HG03097 (cell line): ENCODE measurements at regions not wholly inside any gene's neighbourhood (a gene's known extent, or its start where the extent isn't known, plus 50 kb on each side); places are given as distances from the start of the nearest gene placed in this dataset.
"Not testable (repeated sequence)": the region's sequence is repeated elsewhere in the genome, so short reads cannot be mapped to it uniquely, and the experiment has no call there.

Source experiments
- ATAC-seq: cut with Tn5 transposase; IDR thresholded peaks from one replicate; pipeline ENCODE4 v1.9.1; 2021; ENCODE audit not compliant: unreplicated experiment, low FRiP score

GRCh38 chr9:20242510-20243189 lies 379.6 kb downstream of the MLLT3 start:
- ATAC-seq: peak; percentile 93

- no peak for ATAC-seq
These were observed 381.8 kb downstream of the MLLT3 start for GRCh38 chr9:20240498-20240897.

GRCh38 chr9:20238921-20239320 lies 383.4 kb downstream of the MLLT3 start:
- ATAC-seq: no peak

GRCh38 chr9:20237686-20238085 lies 384.6 kb downstream of the MLLT3 start:
- no peak for ATAC-seq

DNA sequence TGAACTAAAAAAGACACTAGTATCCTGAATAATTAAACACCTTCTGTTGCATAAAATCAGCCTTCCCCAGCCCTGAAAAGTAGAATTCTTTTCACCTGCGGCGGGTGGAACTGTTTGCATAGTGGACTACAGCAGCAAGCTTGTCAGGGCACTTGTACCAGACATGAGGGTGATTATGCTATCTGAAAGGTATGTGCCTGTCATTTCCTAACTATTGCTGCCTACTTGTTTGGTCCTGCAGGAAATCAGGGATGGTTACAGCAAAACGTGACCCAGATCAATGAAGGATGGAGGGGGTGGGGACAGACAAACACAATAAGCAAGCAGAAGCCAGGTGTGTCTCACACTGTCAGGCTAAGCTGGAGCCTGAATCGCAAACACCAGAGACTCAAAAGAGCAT lies 385.6 kb downstream of the MLLT3 start:
- ATAC-seq: no peak

- ATAC-seq: not testable (repeated sequence)
These were observed 387.1 kb downstream of the MLLT3 start for GRCh38 chr9:20235206-20235605.

DNA sequence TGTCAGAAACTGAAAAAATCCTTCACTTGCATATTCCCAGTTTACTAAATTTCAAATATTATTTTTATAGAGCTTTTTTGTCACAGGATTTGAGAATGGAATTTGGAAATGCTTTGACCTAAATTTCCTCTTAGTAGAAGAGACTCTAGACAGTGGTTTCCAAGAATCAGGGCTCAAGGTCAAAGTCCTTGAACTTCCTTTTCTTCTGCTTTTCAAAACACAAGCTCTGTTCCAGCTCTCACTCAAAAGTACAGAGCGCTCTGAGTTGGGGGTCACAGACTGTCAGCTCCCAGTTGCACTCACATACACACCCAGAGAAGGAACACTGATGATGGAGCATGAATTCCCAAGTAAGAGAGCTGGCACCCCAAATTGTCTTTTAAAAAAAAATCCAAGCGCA lies 394.2 kb downstream of the MLLT3 start:
- no peak for ATAC-seq

- ATAC-seq: no peak
These were observed 395.0 kb downstream of the MLLT3 start for GRCh38 chr9:20227166-20227874.

GRCh38 chr9:20226345-20226744 lies 396.0 kb downstream of the MLLT3 start:
- no peak for ATAC-seq

DNA sequence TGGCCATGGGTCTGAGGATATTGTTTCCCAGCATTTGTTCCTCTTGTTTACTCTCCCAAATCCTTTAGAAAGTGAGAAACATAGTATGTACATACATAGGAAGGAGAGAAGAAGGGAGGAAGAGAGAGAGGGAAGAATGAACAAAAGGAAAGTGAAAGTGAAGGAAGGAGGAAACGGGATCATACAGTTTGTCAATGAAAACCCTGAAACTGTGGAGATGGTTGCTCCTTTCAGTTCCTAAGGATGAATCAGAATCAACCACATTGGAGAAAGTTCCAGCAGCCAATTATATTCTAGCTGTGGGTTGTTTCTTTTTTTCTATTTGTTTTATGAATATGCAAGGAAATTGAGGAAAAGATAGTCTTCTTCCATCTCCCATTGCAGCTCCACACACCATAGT lies 396.5 kb downstream of the MLLT3 start:
- no peak for ATAC-seq

DNA sequence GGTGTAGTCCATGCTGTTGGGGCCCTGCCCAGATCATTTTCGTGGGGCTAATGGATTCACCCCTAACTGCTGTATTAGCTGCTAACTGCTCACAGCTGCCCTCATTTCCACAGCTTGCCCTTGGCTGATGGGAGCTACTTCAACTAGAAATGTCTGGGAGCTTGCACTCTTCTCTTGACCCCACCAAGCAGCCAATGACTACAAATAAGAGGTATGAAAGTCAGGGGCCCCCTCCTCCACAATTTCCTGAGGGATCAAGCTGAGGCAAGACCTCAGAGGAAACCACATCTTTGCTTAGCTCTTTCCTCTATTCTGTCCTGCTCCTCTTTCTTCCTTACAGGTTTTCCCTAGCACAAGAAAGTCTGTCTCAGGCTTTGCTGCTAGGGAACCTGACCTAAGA lies 397.5 kb downstream of the MLLT3 start:
- no peak for ATAC-seq

- no peak for ATAC-seq
These were observed 402.0 kb downstream of the MLLT3 start for GRCh38 chr9:20220286-20220685.

DNA sequence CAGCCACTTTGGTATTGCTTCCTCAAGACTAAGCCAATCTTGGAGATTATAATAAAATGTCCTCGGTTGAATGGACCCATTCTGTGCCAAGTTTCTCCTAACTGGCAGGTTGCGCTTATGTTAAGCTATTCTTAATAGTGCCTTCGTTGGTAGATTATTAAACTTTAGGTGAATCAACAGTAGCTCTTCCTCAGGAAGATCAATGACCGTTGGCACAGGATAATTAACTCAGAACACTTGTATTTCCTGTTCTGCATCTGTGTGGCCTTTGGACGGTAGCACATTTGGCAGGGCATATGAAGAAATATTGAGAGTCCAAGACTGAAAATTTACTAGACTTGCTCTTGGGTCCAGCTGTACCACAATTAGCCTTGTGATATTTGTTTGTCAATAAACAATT lies 402.9 kb downstream of the MLLT3 start:
- ATAC-seq: no peak

- ATAC-seq: no peak
These were observed 404.7 kb downstream of the MLLT3 start for GRCh38 chr9:20217596-20217995.

DNA sequence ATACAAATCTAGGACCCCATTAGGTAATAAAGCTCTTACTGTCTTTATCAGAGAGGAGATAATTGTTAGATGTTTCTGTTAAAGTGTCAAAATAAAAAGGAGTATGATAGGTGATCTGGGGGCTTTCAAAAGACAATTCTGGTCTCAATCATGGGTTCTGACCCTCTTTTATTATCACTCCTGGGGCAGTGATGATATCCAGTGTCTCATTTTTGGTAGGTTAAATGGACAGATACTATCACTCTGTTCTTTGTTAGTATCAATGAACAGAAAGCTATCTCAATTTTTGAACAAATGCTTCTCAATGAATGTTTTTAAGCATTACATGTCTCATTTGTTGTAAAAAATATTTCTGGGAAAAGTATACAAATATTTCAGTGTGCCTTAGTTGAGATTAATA lies 405.9 kb downstream of the MLLT3 start:
- no peak for ATAC-seq

DNA sequence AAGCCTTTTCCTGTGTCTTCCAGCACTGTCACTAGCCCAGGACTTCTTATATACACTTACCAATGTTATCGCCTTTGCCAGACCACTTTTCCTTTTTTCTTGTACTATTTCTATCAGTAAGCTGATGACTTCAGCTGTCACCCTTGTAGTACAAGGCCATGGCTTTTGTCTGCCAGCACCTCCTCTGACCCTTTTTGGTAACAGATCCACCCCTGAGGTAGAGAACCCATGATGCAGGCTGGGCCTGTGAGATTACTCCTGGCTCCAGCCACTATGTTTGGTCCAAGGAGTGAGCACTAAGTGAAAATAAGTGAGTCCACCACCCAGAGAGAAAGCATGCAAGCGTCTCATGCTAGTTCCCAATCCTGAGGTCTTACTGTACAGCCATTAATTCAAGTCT lies 406.7 kb downstream of the MLLT3 start:
- no peak for ATAC-seq

DNA sequence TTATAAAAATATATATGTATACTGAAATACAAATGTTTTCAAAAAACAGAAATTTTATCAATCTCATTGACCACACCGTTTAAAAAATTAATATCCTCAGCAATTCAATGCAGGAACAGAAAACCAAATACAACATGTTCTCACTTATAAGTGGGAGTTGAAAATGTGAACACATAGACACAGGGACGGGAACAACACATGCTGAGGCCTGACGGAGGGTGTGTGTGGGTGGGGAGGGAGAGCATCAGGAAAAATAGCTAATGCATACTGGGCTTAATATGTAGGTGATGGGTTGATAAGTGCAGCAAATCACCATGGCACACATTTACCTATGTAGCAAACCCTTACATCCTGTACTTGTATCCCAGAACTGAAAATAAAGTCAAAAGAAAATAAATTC lies 409.5 kb downstream of the MLLT3 start:
- no peak for ATAC-seq

DNA sequence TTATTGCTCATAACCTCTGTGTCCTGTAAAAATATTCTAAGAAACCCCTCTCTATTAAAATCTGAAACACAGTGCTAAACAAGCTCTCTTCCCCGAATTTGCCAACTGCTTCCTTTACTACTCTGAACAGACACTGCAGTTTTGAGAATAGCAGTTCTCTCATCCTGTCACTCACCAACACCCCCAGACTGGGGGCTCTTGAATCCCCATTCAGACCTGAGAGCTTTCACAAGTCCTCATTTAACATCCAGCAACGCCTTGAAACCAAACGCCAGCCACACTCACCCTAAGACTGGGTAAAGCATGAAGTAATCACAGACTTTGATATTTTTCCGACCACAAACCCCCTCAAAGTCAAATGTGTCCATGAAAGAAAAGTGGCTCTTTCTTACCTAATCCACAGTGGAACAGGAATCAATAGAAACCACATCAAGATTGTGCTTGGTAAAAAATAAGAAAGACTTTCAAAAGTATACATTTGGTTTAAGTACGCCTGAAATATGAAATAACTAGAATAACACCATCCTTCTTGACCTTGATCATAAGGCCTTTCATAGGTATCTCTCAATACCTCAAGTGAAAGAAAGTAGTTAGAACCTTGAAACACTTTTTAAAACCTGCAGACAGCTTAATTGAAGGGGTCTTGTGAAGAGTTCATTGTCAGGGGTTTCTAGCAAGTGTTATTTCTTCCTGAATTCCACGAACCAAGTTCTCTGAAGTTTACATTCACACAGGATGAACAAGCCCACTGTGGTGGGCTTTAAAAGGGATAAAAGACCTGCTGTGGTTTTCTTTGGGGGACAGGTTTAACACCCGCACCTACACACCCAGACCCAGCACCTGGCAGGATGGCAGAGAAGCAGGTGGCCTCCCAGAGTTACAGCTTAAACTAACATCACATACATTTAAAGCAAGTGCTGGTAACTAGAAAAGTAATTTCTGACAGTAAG lies 412.6 kb downstream of the MLLT3 start:
- no peak for ATAC-seq

- no peak for ATAC-seq
These were observed 413.3 kb downstream of the MLLT3 start for GRCh38 chr9:20208961-20209371.

- ATAC-seq: no peak
These were observed 414.1 kb downstream of the MLLT3 start for GRCh38 chr9:20208226-20208625.

DNA sequence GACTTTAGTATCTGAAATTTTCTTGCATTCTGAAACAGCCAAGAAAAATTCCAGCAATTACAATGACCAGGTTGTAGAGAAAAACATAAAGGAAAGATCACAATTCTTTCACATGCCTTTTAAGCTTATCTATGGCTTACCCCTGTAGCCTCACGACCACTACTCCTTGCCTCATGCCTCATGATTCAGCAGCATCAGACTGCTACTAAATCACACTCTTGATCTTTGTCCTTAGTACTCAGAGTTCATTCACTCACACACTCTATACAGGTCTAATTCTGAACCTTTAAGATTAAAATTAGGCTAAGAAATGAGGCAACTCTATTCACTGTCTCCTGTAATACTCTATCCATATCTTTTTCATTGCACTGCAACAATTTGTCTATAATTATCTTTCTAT lies 415.1 kb downstream of the MLLT3 start:
- no peak for ATAC-seq
